OCI-LY3 (cell line): ENCODE measurements at regions not wholly inside any gene's neighbourhood (a gene's known extent, or its start where the extent isn't known, plus 50 kb on each side); places are given as distances from the start of the nearest gene placed in this dataset.

Experiments used
- H2AFZ ChIP-seq: fragments of 200-600, 300-600 bp; shearing (Covaris generic); 2 replicates; pipeline ENCODE4 v1.6.0; 2014; ENCODE audit warnings: antibody characterized with exemption, low read depth, low read length
- H3K27ac ChIP-seq: fragments of 200-600, 300-600 bp; sonication (generic); 2 replicates; pipeline ENCODE4 v1.5.1; 2014; ENCODE audit warnings: mild to moderate bottlenecking, low read length, moderate library complexity, mixed read lengths
- H3K27me3 ChIP-seq: fragments of 200-600, 300-600 bp; sonication (generic); 2 replicates; pipeline ENCODE4 v1.6.1; 2014; ENCODE audit warnings: low read depth, low read length, mixed read lengths
- H3K36me3 ChIP-seq: fragments of 200-600, 300-600 bp; sonication (generic); replicated peaks from 2 replicates; pipeline ENCODE3; 2014; ENCODE audit warnings: low read depth, low read length, mixed read lengths
- H3K4me1 ChIP-seq: fragments of 300-600, 200-600 bp; sonication (generic); 2 replicates; pipeline ENCODE4 v1.6.1; 2014; ENCODE audit warnings: low read length, mixed read lengths
- H3K4me2 ChIP-seq: fragments of 200-600, 300-600 bp; sonication (generic); 2 replicates; pipeline ENCODE4 v1.6.1; 2014; ENCODE audit warnings: low read length, mixed read lengths
- H3K4me3 ChIP-seq: fragments of 300-600, 200-600 bp; sonication (generic); 2 replicates; pipeline ENCODE4 v1.5.1; 2014; ENCODE audit warnings: antibody characterized with exemption, mild to moderate bottlenecking, low read length, moderate library complexity
- H3K79me2 ChIP-seq: fragments of 300-600, 200-600 bp; shearing (Covaris generic); 2 replicates; pipeline ENCODE4 v1.6.1; 2014; ENCODE audit warnings: mild to moderate bottlenecking, low read length, mixed read lengths
- H3K9ac ChIP-seq: fragments of 300-600, 200-600 bp; shearing (Covaris generic); 2 replicates; pipeline ENCODE4 v1.6.0; 2014; ENCODE audit warnings: mild to moderate bottlenecking, low read length, moderate library complexity
- H3K9me3 ChIP-seq: fragments of 200-600, 300-600 bp; shearing (Covaris generic); 2 replicates; pipeline ENCODE4 v1.6.1; 2014; ENCODE audit warnings: low read length, mixed read lengths; ENCODE audit not compliant: insufficient read depth
- H4K20me1 ChIP-seq: fragments of 200-600, 300-600 bp; sonication (generic); 2 replicates; pipeline ENCODE4 v1.6.1; 2016; ENCODE audit warnings: low read length, mixed read lengths; ENCODE audit not compliant: insufficient read depth
- EZH2phosphoT487 ChIP-seq: fragments of 200-600 bp; shearing (Covaris generic); IDR thresholded peaks from 2 replicates; pipeline ENCODE4 v1.6.1; 2018; ENCODE audit warnings: antibody characterized with exemption, mixed run types, low read depth
- TF ChIP-seq, protein P1 (sequence below): fragments of 200-600, 300-600 bp; sonication (generic); IDR thresholded peaks from 2 replicates; pipeline ENCODE4 v1.5.1; 2014; ENCODE audit warnings: antibody characterized with exemption, low read length, low read depth

DNA sequence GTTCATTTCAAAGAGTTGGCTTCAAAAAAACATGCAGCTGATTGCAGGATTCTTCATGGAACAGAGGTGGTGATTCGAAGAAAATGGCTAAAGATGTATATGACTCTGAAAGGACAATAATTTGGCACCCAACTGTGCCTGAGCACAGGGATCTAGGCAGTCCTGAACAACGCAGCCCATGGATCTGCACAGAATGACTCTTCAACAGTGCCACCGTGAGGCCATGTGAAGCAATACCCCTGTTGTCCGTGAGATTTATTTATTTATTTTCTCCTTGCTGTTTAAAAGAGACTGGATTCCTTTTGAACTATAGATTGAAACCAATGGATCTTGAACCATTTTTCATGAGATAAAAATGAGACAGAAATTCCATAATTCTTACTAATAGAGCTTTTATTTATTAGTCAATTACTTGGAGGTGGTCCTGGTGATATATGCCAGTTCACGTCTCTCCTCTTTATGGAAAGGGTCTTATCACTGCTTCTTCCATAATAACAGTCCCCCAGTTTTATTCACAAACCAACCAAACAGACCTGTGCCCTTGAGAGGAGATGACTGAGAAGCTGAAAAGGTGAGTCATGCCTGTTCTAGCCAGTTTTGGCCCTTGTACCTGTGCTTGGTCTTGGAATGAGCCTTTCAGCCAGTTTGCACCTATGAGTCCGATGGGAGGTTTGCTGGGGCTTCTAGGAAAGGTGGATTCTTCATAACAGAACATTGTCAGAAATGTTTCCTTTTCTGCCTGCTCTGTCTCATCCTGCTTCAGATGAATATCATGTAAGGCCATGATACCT, 1598.3 kb downstream of the AACS start:
- H3K4me2 ChIP-seq, result no peak overlapping the region
- H4K20me1 ChIP-seq, result no peaks in the 10 kb centered on the region
- H3K4me1 ChIP-seq, result no peaks in the 10 kb centered on the region
- H3K9me3 ChIP-seq, result no peaks in the 10 kb centered on the region
- no peak overlapping the region for H3K4me3 ChIP-seq
- H3K79me2 ChIP-seq, result no peaks in the 10 kb centered on the region
- no peaks in the 10 kb centered on the region for H3K36me3 ChIP-seq
- H3K27me3 ChIP-seq, result no peaks in the 10 kb centered on the region
- H2AFZ ChIP-seq, result no peak overlapping the region
- H3K9ac ChIP-seq, result no peak overlapping the region
- H3K27ac ChIP-seq, result no peak overlapping the region
- no peak for TF ChIP-seq EZH2phosphoT487
- TF ChIP-seq, protein P1, sequence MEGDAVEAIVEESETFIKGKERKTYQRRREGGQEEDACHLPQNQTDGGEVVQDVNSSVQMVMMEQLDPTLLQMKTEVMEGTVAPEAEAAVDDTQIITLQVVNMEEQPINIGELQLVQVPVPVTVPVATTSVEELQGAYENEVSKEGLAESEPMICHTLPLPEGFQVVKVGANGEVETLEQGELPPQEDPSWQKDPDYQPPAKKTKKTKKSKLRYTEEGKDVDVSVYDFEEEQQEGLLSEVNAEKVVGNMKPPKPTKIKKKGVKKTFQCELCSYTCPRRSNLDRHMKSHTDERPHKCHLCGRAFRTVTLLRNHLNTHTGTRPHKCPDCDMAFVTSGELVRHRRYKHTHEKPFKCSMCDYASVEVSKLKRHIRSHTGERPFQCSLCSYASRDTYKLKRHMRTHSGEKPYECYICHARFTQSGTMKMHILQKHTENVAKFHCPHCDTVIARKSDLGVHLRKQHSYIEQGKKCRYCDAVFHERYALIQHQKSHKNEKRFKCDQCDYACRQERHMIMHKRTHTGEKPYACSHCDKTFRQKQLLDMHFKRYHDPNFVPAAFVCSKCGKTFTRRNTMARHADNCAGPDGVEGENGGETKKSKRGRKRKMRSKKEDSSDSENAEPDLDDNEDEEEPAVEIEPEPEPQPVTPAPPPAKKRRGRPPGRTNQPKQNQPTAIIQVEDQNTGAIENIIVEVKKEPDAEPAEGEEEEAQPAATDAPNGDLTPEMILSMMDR, result peak; percentile 47

DNA sequence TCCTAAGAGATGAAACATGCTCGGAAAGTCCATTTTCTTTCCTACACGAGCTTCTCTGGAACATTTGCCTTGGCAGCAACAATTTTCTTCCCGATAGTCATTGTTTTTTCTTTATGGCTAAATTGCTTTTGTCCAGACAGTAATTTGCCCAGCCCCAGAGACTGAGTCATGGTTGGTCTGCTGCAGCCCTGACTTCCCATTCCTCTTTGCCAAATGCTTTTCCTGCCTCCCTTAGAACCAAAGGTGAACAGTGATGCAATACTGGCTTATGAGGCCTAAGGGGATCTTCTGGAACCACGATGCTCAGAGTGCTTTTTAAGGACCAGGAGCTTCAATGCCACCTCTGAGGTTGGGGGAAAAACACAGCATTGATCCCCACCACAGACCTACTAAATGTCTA, 1599.6 kb upstream of the TMEM132C start:
- H3K27ac ChIP-seq, result no peak overlapping the region
- no peaks in the 10 kb centered on the region for H3K9me3 ChIP-seq

DNA sequence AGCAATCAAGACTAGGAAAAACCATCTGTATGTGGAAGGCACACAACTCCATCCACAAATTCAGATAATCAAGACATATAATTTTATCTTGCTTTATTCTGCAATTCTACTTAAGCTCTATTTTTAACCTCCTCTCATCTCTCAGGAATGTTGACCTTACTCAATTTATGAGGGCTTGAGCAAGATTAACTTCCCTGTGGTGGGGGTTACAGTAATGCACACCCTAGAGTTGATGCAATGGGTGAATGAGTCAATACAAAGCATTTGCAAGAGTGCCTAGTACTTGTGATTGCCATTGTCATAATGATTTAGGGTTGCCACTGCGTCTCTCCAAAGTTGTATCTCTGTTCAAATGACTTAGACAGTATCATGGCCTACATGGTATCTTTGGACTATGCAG, 1598.4 kb upstream of the TMEM132C start:
- Histone ChIP-seq H4K20me1 (no peaks in the 10 kb centered on the region), H3K4me2 (no peak overlapping the region), H3K9me3 (no peaks in the 10 kb centered on the region), H3K4me3 (no peak overlapping the region), H3K27me3 (no peaks in the 10 kb centered on the region), H3K79me2 (no peaks in the 10 kb centered on the region), H3K4me1 (no peaks in the 10 kb centered on the region), H3K9ac (no peak overlapping the region), H3K27ac (no peak overlapping the region), H3K36me3 (no peaks in the 10 kb centered on the region), H2AFZ (no peak overlapping the region)
- TF ChIP-seq, protein P1, result no peak
- no peak for TF ChIP-seq EZH2phosphoT487

More for the DNA sequence above, 1599.6 kb upstream of the TMEM132C start:
- no peaks in the 10 kb centered on the region for H3K4me1 ChIP-seq
- no peaks in the 10 kb centered on the region for H3K27me3 ChIP-seq
- no peak overlapping the region for H2AFZ ChIP-seq
- H3K79me2 ChIP-seq, result no peaks in the 10 kb centered on the region
- H4K20me1 ChIP-seq, result no peaks in the 10 kb centered on the region
- H3K9ac ChIP-seq, result no peak overlapping the region
- H3K4me3 ChIP-seq, result no peak overlapping the region
- no peak for TF ChIP-seq EZH2phosphoT487
- TF ChIP-seq, protein P1, result no peak
- no peak overlapping the region for H3K4me2 ChIP-seq
- H3K36me3 ChIP-seq, result no peaks in the 10 kb centered on the region

DNA sequence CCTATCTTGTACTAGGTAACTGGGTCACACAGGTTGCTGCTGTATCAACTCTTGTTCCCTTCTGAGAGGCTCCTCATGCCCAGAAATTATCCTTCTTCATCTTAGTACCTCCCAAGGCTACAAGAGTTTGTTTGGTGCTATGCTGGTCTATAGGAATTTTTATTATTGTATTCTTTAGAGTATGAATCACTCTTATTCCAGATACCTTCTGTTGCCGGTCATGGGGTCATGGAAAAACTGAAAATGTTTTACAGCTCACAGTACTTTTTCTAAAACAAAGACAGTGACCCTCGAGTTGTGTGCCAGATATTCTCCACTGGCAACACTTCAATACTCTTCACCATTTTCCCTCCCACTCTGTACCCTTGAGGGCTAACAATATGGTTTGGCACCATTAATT, 1598.0 kb upstream of the TMEM132C start:
- Histone ChIP-seq H3K79me2 (no peaks in the 10 kb centered on the region), H2AFZ (no peak overlapping the region), H3K9ac (no peak overlapping the region), H3K9me3 (no peaks in the 10 kb centered on the region), H3K27me3 (no peaks in the 10 kb centered on the region), H3K36me3 (no peaks in the 10 kb centered on the region), H4K20me1 (no peaks in the 10 kb centered on the region), H3K27ac (no peak overlapping the region), H3K4me1 (no peaks in the 10 kb centered on the region), H3K4me3 (no peak overlapping the region), H3K4me2 (no peak overlapping the region)
- no peak for TF ChIP-seq EZH2phosphoT487
- TF ChIP-seq, protein P1, result no peak
